HG03558 (cell line): ENCODE measurements at regions not wholly inside any gene's neighbourhood (a gene's known extent, or its start where the extent isn't known, plus 50 kb on each side); places are given as distances from the start of the nearest gene placed in this dataset.
"Not testable (repeated sequence)": the region's sequence is repeated elsewhere in the genome, so short reads cannot be mapped to it uniquely, and the experiment has no call there.

Experiments used
- ATAC-seq: cut with Tn5 transposase; IDR thresholded peaks from one replicate; pipeline ENCODE4 v1.9.1; 2021; ENCODE audit warnings: moderate number of reproducible peaks; ENCODE audit not compliant: unreplicated experiment; ENCODE audit errors: extremely low read depth

GRCh38 chr4:162770761-162771490, 395.8 kb downstream of the NAF1 start:
- ATAC-seq: no peak

GRCh38 chr4:162767083-162767482, 399.6 kb downstream of the NAF1 start:
- ATAC-seq: no peak

DNA sequence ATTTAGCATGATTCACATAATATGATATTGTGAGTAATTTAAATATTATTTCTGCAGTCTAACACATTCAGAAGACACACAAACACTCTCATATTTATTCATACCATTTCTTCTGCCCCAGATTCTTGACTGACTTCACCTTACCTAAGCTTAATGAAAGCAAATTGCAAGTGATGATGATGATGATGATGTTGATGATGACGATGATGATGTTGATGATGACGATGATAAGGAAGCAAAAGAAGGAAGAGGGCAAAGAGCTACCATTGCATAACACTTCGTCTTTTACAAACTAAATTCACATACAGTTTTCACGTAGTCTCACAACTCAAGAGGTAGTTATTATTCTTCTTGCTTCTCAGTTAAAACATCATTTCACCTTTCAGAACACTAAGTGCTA, 404.7 kb downstream of the NAF1 start:
- ATAC-seq: no peak

DNA sequence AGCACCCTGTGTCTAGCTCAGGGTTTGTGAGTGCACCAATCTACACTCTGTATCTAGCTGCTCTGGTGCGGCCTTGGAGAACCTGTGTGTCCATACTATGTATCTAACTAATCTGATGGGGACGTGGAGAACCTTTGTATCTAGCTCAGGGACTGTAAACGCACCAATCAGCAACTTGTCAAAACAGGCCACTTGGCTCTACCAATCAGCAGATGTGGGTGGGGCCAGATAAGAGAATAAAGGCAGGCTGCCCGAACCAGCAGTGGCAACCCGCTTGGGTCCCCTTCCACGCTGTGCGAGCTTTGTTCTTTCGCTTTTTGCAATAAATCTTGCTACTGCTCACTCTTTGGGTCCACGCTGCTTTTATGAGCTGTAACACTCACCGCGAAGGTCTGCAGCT, 426.5 kb downstream of the NAF1 start:
- not testable (repeated sequence) for ATAC-seq

GRCh38 chr4:162739596-162739995, 427.1 kb downstream of the NAF1 start:
- ATAC-seq: not testable (repeated sequence)

DNA sequence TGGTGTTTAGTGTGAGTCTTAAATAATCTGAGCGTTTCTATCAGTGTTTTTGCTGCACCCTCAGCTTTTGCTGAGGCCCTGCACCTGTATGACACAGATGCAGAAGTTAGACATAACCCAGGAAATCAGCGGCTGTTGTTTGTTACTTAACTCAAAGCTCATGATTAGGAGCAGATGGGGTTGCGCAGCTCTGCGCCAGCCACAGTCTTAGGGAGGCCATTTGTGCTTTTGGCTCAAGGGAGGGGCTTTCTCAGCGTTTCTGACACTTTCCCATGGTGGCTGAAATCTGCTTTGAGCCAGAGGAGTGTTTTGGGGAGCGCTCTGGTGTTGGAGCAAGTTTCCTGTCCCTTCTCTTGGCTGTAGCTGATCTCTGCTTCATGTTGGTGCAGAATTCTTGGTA, 433.8 kb downstream of the NAF1 start:
- ATAC-seq: no peak

DNA sequence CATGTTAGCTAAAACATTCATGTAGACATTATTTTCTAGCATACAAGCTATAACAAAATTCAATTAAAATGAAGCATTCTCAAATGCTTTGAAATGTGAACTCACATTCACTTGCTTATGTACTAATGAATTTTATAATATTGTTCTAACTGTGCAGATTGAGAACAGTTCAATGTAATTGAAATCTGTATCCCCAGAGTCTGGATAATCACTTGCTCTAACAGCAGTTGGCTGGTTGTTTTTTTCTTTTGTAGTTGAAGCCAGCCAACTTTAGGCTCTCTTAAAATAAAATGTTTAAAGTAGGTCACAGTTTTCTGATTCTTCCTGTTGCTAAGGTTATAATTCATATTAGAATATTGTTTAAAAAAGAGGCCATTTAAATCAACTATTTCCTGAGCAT, 438.9 kb downstream of the NAF1 start:
- ATAC-seq: no peak

DNA sequence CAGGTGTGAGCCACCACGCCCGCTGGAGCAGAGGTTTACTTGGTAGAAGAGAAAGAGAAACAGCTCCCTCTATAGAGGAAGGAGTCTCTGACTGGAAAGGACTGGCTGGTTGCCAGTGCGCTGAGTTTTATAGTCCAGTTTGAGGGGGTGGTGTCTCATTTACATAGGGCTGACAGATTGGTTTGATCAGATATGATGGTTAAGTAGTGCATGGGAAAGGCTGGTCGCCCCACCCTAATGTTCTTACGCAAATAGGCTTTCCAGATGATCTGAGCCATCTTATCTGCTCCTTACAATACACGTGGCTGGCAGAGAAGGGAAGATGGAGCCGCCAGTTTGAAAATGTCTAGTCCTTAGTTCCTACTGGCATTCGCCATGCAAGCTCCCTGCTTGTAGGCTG, 439.5 kb downstream of the NAF1 start:
- ATAC-seq: no peak

DNA sequence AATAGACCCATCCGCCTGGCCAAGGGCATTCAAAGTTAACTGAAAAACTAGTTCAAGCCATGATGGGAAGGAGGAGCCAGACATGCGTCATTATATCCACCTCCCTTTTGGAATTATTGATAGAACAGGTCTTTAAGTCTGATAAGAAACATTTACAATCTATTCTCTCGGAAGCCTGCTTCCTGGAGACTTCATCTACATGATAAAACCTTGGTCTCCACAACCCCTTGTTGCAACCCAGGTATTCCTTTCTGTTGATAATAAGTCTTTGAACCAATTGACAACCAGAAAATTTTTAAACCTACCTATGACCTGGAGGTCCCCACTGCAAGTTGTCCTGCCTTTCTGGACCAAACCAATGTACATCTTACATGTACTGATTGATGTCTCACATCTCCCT, 451.3 kb downstream of the NAF1 start:
- no peak for ATAC-seq

GRCh38 chr4:162707962-162708361, 458.7 kb downstream of the NAF1 start:
- no peak for ATAC-seq

DNA sequence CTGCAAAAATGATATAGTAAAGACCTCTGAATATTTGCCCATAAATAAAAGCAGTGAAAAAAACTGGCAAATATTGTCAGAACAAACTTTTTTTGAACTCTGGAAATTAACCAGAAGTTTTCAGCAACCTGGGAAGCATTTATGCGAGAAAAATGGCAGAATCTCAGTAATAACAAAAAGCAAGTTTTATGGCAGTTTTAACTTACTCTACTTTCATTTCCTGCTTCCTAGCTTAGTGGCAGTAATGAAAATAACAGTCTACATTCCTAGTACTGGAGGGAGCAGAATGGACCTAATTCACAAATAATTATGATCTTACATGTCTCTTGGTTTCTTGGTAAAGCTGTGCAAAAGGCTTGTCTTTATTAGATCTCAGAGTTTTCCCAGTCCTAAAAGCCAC, 460.1 kb downstream of the NAF1 start:
- ATAC-seq: no peak

DNA sequence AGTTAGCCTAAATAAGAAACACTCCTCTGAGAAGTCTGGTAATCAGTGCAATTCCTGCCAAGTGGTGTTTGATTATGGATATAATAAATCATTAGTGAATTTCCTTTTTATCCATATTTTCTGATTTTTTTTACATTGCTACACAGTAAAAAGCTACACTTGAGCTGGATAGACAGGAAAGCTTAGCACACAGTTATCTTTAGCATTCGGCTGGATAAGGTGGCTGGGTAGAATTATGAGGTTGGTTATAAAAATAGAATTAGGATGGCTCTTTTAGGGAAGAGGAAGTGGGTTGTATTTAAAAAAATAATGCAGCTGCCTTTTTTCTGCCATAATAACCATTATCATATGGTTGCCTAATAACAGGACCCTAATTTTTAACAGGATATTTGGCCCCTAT, 460.6 kb downstream of the NAF1 start:
- no peak for ATAC-seq

- ATAC-seq: no peak
Observed at GRCh38 chr4:162705130-162705803, 461.4 kb downstream of the NAF1 start.

GRCh38 chr4:162700815-162701361, 465.8 kb downstream of the NAF1 start:
- ATAC-seq: no peak

DNA sequence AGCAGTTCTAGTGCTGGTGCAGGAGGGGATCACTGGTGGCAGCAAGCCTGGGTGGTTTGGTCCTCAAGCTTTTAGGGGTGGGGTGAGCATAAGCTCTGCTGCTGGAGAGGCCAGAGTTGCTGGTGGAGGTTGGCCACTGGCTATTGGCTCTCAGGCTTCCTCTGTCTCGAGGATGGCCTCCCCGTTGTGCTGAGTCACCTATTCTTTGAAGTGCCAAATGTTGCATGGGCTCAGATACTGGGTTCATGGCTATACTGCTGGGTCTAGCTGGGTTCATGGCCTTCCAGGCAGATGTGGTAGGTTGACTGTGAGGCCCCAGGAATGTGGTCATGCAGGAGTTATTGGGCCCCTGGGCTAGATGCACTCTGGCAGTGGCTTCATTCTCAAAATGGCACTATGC, 466.3 kb downstream of the NAF1 start:
- ATAC-seq: no peak

- ATAC-seq: no peak
Observed at GRCh38 chr4:162699629-162700028, 467.1 kb downstream of the NAF1 start.

DNA sequence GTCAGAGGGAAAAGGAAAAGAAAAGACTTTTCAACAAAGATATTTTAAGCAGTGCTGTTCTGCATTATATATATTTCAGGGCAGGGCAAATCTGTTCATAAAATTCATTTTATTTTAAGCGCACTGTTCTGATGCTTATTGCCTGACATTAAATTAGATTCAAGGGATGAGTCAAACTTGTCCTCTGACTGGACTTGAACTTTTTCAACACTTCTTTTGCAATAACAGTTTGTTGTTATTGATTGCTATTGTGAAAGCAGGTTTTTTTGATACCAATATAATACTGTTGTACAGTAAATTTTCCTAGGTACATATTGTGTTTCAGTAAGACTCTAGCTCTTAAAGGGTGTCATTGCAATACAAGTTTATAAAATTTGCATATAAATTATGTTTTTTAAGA, 481.3 kb downstream of the NAF1 start:
- no peak for ATAC-seq

DNA sequence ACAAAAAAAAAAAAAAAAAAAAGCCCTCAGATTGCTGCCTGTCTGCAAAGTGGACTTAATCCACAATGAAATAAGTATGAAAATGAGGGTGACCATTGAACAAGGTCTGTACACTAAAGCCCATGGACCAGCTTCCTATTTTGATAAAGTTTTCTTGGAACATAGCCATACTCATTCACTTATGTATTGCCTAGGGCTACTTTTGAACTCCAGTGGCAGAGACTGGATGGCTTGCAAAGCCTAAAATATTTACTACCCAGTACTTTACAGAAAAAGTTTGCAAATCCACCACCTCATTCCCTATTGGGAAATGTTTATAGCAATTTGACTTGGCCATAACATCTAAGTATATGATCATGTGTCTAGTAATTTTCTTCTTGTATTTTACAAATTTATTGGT, 481.7 kb downstream of the NAF1 start:
- no peak for ATAC-seq

GRCh38 chr4:162684371-162684700, 482.4 kb downstream of the NAF1 start:
- no peak for ATAC-seq

DNA sequence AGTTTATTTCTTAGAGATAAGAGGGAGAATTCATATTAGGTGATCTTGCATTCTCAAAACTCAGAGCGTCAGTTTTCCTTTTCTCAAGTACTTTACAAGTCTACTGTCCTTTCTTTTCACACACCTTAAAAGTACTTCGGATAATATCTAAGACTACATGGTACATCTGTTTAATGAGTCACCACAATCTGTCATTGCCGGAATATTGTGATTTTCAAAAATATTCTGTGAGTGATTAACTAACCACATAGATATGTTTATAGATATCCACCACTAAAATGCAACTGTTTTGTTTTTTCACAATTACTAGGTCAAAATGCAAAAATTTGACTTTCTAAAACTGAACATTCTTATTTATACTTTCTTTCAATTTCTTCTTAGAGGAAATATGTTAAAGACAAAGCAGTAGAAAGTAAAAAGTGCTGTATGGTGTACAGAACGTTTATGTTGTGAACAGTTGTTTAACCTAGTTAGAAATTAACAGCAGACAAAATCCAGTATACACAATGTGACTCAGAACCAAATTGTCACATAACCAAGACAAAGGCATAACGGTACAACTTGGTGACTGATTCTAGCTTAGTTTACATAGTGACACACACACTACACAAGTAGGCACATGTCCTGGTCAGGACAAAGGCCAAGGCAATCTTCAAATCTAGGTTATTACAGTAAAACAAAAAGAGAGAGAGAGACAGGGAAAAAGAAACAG, 482.9 kb downstream of the NAF1 start:
- ATAC-seq: peak; percentile 77

DNA sequence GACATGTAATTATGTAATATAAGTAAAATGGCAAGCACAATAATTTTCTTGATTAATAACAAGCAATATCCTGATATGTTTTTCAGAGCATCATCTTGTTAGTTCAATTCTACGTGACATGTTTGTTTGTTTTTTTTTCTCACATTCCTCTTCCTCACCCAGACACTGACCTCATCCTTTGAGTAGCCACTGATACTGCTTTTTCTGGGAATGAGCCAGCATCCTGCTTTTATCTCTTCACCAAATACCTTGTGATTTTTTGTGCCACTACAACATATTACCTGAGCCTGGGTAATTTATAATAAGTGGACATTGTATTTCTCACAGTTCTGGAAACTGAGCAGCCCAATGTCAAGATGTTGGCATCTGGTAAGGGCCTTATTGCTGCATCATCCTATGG, 484.0 kb downstream of the NAF1 start:
- ATAC-seq: no peak
